GM21381 (cell line): ENCODE measurements at regions not wholly inside any gene's neighbourhood (a gene's known extent, or its start where the extent isn't known, plus 50 kb on each side); places are given as distances from the start of the nearest gene placed in this dataset.

ENCODE experiments used
- ATAC-seq: cut with Tn5 transposase; IDR thresholded peaks from one replicate; pipeline ENCODE4 v1.9.1; 2021; ENCODE audit warnings: mild to moderate bottlenecking, moderate library complexity; ENCODE audit not compliant: unreplicated experiment

DNA sequence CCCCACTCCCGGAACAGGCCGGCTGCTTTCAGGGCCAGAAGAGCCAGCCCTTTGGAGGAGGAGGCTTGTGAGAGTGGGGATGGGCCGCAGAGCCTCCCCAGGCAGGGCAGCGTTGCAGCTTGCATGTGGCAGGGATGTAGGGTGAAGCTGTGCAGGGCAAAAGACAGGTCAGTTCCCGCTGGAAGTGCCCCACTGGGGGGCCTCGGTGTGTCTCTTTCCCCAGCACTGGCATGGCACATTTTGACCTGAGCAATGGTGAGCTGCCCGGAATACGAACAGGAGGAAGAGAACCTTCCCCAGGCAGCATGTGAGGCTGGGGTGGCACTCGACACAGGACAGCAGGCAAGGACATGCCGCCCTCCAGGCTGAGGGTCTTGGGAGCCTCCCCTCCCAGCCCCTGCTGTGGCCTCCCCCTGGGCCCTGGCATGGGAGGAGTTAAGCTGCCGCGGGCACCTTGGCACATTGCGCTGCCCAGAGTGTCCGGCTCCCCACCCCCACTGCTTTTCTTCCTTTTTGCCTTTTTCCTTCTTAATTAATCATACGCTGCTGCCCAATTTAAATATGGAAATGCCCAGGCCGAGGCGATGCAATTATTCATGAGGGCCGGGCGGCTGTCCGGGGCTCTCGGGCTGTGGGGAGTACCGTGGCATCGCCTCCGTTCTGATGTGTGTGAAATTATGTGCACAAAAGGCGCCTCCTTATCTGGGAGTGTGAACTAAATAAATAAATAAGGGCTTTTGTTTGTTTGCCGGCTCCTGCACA, 76.0 kb upstream of the WNT7B start:
- no peak for ATAC-seq

DNA sequence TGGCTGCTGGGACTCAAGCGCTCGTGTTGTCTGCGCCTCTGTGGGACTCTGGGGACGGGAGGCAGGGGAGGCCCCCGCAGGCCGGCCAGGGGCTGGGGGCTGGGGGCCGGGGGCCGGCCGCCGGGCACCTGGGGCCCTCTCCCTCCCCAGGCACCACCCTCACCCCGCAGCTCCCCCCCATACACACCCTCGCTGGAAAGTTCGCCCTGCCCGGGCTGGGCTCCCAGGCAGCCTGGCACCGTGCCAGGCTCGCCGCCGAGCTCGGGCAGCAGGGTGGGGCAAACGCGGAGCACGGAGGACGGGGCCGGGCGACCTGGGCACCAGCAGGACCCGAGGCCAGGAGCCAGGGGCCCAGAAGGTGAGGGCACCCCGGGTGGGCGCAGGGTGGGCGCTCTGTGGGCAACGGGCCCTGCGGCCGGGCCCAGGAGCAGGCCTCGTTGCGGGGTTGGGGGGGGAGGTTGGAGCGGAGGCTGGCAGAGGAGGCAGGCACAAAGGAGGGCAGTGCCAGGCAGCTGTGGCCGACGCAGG, 76.7 kb upstream of the WNT7B start:
- ATAC-seq: no peak

DNA sequence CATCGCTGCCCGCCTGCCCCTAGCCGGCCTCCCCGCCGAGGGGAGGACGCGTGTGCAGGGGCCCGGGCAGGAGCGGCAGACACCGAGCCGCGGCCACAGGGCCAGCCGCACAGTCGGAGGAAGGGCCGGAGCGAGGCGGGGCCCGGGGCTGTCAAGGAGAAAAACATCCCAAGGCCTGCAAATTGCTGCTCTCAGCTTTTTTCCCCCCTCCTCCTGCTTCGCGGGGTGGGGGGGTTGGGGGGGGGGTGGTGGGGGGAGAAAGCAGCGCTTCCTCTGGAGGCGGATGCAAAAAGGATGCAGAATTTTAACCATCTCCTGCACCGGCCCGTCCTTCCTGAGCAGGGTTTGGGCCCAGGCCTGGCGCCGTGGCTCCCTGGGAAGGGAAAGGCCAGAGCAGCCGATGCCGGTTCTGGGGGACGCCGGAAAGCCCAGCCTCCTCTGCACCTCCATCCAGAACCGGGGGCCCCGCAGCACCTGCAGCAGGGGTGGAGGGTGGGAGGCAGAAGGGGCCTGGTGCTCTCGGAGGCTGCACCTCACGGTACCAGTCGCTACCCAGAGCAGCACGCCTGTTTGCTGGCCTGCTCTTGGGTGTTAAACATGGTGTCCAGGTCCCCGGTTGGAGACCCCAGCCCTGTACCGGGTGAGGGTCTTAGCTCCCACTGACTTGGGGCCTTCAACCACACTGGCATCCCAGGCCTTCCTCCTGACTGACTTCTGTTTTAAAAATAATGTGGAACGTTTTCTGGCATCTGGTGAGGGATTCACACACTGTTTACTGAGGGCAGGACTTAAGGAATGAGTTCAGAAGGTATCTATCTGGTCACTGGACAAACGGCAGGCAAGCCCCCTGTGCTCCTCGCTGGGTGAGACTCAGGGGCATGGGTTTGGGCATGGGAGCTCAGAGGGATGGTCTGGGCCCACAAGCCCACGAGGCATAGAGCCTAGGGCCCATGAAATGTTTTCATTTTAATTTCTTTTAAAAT, 77.4 kb upstream of the WNT7B start:
- ATAC-seq: no peak

DNA sequence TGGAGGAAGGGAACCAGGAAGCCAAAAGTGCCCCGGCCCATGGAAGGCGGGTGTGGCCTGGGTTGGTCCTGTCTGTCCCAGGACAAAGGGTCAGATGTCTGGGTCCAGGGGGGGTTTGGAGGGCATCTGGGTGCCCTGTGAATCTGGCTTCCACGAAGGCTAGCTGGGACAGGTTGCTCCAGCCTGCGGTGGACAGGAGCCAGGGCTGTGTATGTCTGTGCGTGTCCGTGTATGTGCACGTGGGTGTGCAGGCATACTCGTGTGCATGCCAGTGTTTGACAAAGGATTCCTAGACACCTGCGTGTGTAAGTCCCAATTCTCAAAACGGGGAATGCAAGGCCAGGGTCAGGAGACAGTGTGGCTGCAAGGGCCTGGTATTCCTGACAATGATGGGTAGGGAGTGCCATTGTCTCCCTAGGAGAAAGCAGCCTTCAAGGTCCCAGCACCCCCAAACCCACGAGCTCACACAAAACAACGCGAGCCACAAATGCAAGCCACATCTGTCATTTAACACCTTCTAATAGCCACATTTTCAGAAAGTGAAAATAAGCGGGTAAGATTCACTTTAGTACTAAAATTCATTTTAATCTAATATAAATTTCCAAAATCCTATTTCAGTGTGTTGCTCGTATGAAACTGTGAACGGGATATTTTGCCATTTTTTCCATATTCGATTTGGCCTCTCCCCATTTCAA, 78.4 kb upstream of the WNT7B start:
- ATAC-seq: no peak

DNA sequence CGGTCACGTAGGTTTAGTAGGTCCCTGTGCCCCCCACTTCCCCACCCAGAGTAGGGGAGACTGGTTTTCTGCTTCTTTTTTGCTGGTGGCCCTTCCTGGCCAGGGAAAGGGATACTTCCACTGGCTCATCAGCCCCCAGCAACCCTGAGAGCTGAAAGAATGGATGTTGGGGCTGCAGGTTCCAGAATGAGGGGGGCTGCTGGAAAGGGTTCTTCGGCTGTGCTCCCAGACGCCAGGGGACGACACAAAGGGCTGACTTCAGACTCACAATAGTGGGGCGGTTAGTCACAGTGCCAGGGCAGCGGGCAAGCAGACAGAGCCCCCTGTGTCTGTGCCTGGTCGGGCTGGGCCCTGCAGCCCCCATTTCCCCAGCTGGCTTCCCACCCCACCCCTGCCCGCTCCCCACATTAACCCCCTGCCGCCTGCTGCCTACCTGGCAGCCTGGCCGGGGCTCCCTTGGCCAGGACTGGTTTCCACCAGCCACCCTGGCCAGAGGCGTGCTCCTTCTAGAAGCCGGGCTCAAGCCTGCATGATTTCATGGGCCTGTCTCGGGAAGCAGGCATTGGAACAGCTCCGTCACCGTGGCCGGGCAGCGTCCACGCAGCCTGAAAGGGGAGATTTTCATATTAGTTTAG, 79.1 kb upstream of the WNT7B start:
- no peak for ATAC-seq

DNA sequence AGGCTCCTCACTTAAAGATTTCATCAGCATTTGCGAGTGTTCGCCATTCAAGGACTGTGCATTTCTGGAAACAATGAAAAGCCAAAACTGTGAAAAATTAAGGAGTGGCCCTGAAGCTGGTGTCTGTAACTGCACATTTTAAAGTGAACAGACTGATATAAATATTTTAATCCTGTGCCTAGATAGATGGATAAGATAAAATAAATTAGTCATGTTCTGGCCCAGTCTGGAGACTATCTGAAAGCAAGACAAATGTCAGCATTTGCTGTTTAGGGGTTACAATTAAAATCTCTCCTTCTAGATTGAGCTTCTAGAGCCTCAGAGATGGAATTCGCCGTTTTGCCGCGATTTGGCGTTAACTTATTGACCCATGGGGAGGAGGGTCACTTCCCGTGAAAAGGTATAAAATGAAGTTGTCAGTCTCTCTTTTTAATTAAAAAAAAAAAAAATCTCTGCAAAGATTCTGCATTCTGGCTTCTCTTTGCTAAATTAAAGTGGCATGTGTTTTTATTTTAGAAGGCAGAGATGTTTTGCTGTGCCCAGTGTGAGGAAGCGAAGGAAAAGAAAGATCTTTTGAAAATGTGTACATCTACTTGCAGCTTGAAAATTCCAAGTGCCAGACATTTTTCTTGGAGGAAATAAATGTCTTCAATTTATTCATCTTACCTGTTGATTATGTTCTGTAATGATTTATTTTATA, 79.7 kb upstream of the WNT7B start:
- no peak for ATAC-seq

DNA sequence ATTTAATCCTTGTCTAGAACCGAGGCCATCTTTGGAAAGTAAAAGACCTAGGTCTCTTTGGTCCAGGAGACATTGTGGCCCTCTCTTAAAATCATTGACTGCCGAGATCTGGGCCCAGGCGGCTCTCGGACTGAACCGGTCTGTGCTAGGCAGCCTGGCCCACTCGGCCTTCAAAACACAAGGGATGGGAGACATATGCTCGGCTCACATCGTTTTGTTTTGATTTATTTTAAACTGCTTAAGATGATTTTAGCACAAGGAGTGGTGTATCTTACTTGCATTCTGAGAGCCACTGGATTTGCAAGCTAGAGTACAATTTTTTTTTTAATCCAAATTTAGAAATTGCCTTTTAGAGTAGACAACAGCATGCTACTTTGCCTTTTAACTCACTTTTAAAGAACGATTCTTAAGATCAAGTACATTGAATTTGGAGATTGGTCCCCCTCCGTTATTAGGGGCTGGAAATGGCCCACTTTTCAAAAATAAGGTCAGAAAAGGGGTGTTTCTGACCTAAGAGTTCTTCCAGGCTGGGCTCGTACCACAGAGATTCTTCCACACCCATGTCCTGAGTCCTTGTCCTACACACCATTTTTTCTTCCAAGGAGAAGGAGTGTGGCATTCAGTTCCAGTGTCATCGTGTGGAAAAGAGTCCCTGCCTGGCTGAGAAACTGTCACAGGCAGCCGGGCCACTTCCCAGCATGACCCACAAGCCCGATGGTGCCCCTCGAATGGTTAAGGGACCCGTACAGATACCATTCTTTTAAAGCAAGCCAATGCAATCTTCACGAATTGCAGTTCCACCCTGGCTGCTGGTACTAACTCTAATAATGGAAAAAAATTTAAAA, 80.5 kb upstream of the WNT7B start:
- ATAC-seq: no peak

DNA sequence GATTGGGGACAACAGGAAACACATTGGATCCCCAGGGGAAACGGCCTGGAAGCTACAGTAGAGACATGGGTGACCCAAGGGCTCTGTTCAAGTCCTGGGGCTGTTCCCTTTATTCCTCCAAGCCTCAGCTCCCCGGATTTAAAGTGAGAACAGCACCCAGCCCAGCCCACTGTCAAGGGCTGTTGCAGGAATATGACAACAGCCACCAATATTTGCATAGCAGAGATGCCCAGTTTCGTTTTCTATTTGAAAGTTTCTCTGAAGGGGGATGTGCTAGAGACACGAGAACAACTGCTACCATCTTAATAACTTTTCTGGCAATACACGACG, 81.1 kb upstream of the WNT7B start:
- peak; percentile 82 for ATAC-seq

DNA sequence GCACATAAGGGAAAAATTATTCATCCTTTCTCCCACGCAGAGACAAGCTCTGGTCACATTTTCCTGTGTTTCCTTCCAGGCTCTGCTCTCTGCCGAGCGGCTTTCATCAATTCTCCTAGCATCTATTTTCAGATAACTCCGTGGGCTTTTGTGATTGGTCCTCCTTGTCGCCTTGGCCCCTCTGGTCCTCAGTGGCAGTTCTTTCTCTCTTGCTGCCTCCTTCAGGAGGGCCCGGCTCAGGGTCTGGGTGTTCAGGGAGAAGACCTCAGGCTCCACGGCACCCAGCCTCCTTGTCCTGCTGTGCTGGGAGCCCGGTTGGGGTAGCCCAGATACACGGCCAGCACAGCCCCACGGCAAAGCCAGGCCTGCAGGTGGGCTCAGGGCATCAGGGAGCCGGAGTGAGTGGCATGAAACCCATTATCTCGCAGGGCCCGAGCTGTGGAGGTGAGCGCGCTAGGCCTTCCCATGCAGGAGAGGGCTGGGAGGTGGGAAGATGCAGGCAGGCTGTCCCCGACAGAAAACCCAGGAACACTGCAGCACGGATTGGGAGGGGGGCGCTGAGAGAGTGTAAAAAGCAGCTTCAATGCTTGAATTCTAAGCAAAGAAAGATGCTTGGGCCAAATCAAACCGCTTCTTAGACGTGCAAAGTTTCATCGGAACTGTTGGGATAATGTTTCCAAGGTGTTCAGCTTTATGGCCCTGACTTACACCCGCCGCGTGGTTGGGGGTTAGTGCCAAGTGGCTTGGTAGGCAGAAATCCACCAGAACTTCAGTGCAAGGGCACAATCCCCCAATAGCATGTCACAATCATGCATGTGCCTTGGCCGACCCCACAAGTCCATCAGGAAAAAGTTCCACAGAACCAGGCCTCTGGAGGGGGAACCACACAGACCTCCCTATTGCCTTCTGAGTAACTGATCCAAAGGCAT, 81.9 kb upstream of the WNT7B start:
- ATAC-seq: no peak

DNA sequence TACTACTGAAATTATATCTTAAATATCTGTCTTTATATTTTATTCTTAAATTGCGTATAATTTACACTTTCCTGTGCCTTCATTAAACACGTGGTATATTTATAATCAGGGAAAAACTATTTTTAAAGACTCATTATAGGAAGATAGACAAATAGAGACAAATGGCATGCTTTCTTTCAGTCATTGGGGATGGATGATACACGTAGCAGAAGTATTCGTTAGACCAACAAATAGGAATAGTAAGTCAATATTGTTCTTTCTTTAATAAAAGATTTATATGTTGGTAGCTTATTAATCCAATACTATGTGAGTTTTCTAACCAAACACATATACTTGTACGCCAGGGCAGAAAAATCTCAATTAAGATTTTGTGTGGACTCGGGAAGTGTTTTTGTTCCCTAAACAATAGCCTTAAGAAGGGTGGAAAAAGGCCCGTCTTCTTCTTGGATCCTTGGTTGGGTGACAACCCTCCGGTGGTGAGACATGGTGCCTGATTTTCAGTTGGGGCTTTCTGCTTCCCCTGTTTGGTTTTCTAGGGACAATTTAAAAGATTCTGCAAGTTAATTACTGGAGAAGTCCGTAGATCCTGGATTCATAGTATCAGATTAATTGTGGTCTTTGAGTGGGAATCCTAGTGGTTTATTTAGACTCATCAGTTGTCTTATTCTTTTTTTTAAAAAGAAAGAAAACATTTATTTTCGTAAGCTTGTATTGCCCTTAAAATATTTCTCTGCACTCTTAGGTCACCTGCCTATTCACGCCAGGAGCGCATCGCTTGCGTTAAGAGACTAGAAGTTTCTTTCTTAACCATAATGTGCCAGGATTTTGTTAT, 83.5 kb upstream of the WNT7B start:
- ATAC-seq: no peak

DNA sequence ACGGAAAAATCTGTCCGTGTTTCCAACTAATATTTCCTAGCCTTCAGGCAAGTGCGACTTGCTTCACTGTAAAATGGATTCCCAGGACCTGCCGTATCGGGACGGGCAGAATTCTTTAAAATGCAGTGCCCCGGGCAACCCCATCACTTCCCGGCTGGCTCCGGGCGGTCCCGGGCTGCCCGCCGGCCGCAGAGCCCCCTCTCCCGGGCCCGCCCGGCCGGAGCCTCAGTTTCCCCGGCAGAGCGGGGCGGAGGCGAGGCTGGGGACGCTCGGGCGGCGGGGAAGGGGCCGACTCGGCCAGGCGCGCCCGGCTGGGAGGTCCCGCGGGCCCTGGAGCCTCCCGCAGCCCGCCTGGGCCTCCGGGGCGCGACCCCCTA, 84.2 kb upstream of the WNT7B start:
- ATAC-seq: no peak

DNA sequence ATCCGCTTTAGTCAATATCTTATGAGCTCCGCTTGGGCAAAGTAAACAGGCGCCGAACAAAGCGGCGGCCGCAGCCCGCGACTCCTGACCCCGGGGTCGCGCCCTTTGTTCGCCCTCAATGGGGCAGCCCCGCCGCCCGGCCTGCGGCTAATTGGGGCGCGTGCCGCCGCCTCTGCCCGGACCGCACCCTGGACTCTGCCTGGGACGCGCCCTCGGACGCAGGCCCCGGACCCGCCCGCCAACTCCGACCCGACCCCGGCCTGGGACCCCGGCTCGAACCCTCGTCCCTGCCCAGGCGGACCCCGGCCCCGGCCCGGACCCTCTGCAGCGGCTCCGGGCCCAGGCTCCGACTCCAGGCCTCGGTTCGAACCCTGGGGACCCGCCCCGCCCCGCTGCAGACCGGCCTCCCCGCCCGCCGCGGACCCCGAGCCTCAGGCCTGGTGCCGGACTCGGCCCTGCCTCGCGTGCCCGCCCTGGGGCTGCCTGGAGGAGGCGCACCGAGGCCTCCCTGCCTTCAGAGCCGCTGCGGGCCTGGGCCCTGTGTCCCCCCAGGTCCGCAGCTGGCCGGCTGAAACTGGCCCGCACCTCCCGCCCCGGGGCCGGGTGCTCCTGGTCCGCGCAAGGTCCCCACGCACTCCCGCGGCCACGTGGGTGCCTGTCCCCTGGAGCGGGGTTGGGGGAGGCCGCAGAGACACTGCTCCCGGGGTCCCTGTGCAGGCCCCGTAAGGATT, 84.7 kb upstream of the WNT7B start:
- no peak for ATAC-seq

DNA sequence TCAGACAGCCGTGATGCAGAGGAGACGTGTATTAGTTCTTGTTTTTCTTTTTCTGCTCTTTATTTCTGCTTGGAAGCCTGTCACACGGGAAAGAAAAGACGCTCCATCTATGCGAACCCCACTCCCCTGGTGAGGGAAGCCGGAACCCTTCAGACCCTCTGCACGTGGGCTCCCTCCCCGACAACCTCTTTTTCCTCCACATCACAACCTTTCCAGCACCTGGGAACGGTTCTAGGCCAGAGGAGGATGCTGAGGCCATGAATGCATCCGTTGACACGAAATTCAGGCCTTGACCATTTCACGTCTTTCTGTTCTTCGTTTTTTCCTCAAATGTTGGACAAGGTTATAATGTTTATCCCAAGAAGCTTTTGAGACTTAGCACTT, 85.3 kb upstream of the WNT7B start:
- no peak for ATAC-seq

DNA sequence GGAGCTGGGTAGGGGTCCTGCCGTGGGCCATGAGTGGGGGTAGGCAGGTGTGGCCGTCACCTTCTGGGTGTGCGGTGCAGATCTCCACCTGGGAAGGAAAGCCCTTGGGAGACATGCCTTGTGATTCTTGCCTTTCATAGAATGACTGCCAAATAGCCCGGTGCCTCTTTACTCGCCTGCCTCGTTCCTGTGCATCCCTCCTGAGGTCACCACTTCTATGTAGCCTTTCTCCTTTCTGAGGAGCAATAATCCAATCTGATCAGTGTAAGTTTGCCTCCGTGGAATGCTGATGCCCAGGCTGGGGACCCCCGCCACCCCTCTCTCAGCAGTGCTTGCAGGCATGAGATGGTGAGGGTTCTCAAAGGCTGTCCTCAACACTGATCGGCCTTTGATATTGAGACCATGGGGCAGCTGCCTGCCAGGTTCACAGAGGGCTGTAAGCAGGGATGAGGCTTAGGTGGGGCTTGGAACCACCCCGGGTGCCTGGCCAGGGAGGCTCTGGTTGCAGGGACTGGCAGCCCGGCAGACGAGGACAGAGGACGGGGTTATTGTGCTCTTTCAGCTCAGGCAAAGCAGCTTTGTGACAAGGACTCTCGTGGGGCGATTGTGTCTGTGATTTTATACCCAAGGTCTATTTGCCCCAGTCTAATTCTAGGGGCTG, 86.1 kb upstream of the WNT7B start:
- ATAC-seq: no peak

DNA sequence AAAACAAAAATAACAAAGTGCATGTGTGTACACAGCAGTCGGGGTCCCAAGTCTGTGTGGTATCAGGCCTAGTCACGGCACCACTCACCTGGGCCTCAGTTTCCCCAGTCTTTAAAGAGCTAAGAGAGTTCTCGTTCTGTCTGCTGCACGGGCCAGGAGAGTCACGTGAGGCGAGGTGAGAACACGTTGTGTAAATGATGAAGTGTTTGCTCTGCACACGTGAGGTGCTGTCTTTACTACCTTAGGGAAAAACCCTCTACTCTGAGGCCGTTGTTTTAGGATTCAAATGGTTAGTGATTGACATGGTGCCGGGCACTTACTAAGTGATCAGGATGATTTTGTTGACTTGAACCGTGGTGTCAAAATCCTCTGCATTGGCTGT, 86.5 kb upstream of the PPARA start:
- ATAC-seq: no peak

DNA sequence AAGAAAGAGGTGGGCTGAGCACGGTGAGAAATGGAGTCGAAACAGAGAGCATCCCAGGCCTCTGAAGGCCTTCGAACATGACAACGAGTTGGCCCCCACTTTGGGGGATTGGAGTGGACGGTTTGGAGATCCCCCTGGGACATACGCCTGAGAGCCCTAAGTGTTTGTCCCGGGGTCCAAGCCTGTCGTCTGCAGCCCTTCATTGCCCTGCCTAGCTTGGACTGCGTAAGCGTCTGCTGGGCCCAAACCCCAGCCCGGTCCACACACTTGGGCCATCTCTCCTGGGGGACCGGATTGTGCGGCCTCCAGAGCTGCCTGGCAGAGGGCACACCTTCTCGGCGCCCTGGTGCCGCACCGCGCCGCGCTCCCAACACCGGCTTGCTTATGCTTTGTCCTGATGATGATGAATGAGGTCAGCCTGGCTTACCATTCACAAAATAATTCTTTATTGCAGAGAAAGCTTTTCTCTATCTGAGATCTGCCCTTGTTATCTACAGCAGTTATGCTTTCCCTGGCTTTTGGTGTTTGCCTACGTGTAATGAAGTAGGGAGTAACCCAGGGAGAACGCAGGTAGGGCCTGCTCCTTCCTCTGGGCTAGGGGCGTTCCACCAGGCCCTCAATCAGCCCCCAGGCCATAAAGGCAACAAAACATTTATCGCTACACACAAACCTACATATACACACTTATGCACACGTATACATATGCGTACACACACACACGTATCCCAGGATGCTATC, 85.9 kb upstream of the PPARA start:
- ATAC-seq: no peak
